Gastroesophageal sphincter (tissue), 4 donors: ENCODE measurements at regions not wholly inside any gene's neighbourhood (a gene's known extent, or its start where the extent isn't known, plus 50 kb on each side); places are given as distances from the start of the nearest gene placed in this dataset.
"Not testable (repeated sequence)": the region's sequence is repeated elsewhere in the genome, so short reads cannot be mapped to it uniquely, and the experiment has no call there.

Experiments used
- ATAC-seq: fragments of 150-250 bp; one replicate; pipeline ENCODE4 v1.9.1; 2016; ENCODE audit warnings: mild to moderate bottlenecking, moderate library complexity
- H3K27ac ChIP-seq, 4 donors: fragments of 200-600 bp; sonication (generic) in 3 of 4; 1 replicate in 3 of 4; 2 replicates in 1 of 4; pipeline ENCODE4 v1.5.1; 2016 to 2019
- H3K27me3 ChIP-seq: fragments of 200-600 bp; sonication (generic); one replicate; pipeline ENCODE4 v1.5.1; 2019
- H3K36me3 ChIP-seq, 2 donors: fragments of 200-600 bp; sonication (generic); one replicate each; pipeline ENCODE4 v1.5.1; 2019; ENCODE audit warnings: control low read depth in 1 of 2
- H3K4me1 ChIP-seq, 3 donors: fragments of 200-600 bp; sonication (generic); 1 replicate in 2 of 3; 2 replicates in 1 of 3; pipeline ENCODE4 v1.5.1; 2016 to 2019; ENCODE audit warnings: control low read depth in 2 of 3
- H3K4me3 ChIP-seq, 2 donors: fragments of 200-600 bp; sonication (generic); one replicate each; pipeline ENCODE4 v1.5.1; 2019; ENCODE audit warnings: mild to moderate bottlenecking in 1 of 2, moderate library complexity in 1 of 2
- H3K9me3 ChIP-seq, 3 donors: fragments of 200-600 bp; sonication (generic); one replicate each; pipeline ENCODE4 v1.5.1; 2017 to 2019; ENCODE audit warnings: control low read depth in 2 of 3
- WGBS, 2 donors: methylation state at CpG; one replicate each; pipeline ENCODE4 v1.1.5; 2018; ENCODE audit warnings: low coverage in 1 of 2; 5-methylcytosine and 5-hydroxymethylcytosine counted together

DNA sequence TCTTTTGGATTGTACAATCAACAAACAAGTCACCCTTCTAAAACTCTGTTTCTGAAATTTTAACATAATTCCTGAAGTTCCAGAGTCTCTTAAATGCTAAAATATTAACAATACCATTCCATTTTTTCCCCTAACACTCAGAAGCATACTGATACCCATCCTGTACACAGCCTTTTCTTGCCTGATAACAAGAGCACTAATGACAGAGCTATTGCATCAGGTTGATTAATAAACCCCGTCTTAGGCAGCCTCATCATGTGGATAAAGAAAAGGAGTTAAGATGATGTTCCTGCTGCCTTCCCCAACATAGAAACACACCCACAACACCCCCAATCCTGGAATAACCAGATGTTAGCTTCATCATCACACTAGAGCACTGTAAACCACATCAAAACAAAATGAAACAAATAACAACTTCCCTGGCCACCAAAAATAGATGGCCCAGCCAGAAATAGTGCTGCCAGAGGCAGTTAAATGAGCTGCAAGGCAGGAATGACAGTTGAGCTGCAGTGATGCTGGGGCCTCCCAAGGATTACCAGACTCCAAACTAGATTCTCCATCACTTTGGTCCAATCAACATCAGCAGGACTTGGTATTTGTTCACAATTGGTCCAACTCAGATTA lies 93.8 kb upstream of the NBPF26 start:
- not testable (repeated sequence) for H3K9me3 ChIP-seq, H3K27ac ChIP-seq, H3K27me3 ChIP-seq, H3K4me3 ChIP-seq, H3K4me1 ChIP-seq, H3K36me3 ChIP-seq, ATAC-seq
- WGBS, 2 donors, result no CpG with 5 or more reads among the region's 1 CpG

DNA sequence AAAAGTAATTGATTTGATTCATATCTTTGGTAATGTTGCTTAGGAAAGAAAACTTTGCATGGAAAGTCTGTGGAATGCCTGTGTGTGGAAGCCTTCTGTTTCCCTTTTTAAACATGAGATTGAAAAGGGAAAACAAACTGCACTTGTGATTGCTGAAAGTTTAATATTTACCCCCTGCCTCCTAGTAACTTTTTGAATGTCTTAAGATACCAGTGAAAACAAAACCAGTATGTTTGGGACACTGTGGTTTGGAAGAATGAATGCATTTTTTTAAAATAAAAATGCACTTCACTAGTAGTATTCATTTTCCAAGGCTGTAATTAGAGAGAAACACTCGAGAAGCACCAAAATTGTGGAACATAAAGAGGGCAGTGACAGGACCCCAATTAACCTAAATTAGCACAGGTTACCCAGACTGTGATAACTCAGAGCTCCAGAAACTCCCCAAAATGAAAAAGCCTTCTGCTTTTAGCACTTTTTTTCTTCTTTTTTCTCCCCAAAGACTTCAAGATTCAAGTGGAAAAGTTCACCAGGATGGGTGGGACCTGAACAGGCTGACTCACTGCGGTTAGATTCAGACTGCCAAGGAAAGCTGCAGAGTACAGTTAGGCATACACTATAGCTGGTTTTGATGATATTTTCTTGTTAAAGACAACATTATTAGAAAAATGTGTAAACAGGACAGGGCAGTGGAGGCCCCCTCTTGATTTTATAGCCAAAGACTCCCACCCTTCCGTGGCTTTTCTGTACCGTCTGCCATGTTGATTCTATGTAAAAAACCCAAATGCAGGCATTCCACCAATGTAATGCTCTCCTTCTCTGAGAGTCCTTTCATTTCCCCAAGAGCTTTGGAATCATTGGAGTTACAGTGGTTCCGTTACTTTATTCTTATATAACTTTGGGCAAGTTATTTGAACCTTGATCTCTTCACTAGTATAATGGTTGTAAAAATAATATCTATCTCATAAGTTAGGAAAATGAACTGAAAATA lies 88.6 kb upstream of the NBPF26 start:
- H3K36me3 ChIP-seq, H3K4me3 ChIP-seq, H3K27me3 ChIP-seq, H3K4me1 ChIP-seq, H3K27ac ChIP-seq, H3K9me3 ChIP-seq: not testable (repeated sequence)
- ATAC-seq, result peak; percentile 60
- no CpG with 5 or more reads among the region's 5 CpGs for WGBS, 2 donors

- not testable (repeated sequence) for H3K4me3 ChIP-seq, H3K9me3 ChIP-seq, ATAC-seq, H3K27ac ChIP-seq, H3K4me1 ChIP-seq, H3K36me3 ChIP-seq, H3K27me3 ChIP-seq
- no CpG with 5 or more reads among the region's 4 CpGs for WGBS, 2 donors
These were observed 83.3 kb upstream of the NBPF26 start for GRCh38 chr1:120640261-120641013.

- ATAC-seq, H3K4me3 ChIP-seq, H3K36me3 ChIP-seq, H3K27me3 ChIP-seq, H3K27ac ChIP-seq, H3K4me1 ChIP-seq, H3K9me3 ChIP-seq: not testable (repeated sequence)
- no CpG with 5 or more reads among the region's 3 CpGs for WGBS, 2 donors
These were observed 82.8 kb upstream of the NBPF26 start for GRCh38 chr1:120641014-120641302.

DNA sequence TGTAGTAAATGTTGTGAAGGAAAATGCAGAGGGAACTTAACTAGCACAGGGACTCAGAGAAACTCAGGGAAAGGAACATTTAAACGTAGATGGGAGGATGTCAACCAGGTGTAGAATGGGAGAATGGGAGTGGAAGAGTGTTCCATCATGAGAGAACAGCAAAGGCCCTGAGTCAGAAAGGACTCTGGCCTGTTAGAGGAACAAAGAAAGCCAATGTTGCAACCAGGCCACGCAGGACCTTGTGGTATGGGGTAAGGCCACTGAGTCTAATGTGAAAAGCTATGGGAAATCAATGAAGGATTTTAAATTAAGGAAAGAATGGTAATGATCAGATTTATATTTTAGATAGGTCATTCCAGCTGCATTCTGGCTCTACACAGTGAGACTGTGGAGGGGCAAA lies 76.6 kb upstream of the NBPF26 start:
- not testable (repeated sequence) for ATAC-seq, H3K27me3 ChIP-seq, H3K4me1 ChIP-seq, H3K36me3 ChIP-seq, H3K27ac ChIP-seq, H3K4me3 ChIP-seq, H3K9me3 ChIP-seq
- WGBS, 2 donors, result no CpG with 5 or more reads among the region's 2 CpGs

- not testable (repeated sequence) for H3K27ac ChIP-seq, H3K4me3 ChIP-seq, H3K36me3 ChIP-seq, H3K27me3 ChIP-seq, H3K4me1 ChIP-seq, ATAC-seq, H3K9me3 ChIP-seq
- no CpG with 5 or more reads among the region's 7 CpGs for WGBS, 2 donors
These were observed 74.7 kb upstream of the NBPF26 start for GRCh38 chr1:120648915-120649623.

- ATAC-seq, result not testable (repeated sequence)
These were observed 74.0 kb upstream of the NBPF26 start for GRCh38 chr1:120649730-120650129.

DNA sequence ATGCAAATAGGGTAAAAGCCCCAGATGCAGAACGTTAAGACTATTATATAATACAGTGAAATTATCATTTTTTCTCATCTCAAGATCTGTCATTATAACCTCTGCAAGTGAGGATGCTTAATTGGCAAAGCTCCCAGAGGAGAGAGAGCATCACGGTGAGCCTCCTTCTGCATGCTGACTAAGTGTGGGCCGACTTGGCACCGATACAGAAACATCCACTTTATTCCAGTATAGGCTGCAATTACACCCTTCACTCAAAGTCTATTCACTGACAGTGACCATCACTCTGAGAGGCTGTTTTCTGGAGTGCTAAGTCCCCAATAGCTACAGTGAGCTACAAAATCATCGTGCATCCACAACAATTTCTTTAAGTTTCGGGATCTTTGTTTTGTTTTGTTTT lies 69.6 kb upstream of the NBPF26 start:
- H3K9me3 ChIP-seq, ATAC-seq, H3K36me3 ChIP-seq, H3K27ac ChIP-seq, H3K4me1 ChIP-seq, H3K4me3 ChIP-seq, H3K27me3 ChIP-seq: not testable (repeated sequence)
- whole genome bisulfite sequencing, 2 donors, result no CpG with 5 or more reads among the region's 6 CpGs

More at GRCh38 chr1:120649730-120650129, 74.0 kb upstream of the NBPF26 start:
- H3K27ac ChIP-seq, H3K4me3 ChIP-seq, H3K9me3 ChIP-seq, H3K36me3 ChIP-seq, H3K27me3 ChIP-seq, H3K4me1 ChIP-seq: not testable (repeated sequence)
- no CpG with 5 or more reads among the region's 2 CpGs for WGBS, 2 donors

GRCh38 chr1:120655394-120655793 lies 68.4 kb upstream of the NBPF26 start:
- not testable (repeated sequence) for ATAC-seq, H3K4me3 ChIP-seq

GRCh38 chr1:120656116-120656515 lies 67.6 kb upstream of the NBPF26 start:
- H3K4me3 ChIP-seq, ATAC-seq, H3K27me3 ChIP-seq, H3K36me3 ChIP-seq, H3K4me1 ChIP-seq, H3K27ac ChIP-seq, H3K9me3 ChIP-seq: not testable (repeated sequence)
- WGBS, 2 donors, result no CpG with 5 or more reads among the region's 5 CpGs

More at GRCh38 chr1:120655394-120655793, 68.4 kb upstream of the NBPF26 start:
- not testable (repeated sequence) for H3K27me3 ChIP-seq, H3K36me3 ChIP-seq, H3K9me3 ChIP-seq, H3K4me1 ChIP-seq, H3K27ac ChIP-seq
- WGBS, 2 donors, result no CpG with 5 or more reads among the region's 8 CpGs

DNA sequence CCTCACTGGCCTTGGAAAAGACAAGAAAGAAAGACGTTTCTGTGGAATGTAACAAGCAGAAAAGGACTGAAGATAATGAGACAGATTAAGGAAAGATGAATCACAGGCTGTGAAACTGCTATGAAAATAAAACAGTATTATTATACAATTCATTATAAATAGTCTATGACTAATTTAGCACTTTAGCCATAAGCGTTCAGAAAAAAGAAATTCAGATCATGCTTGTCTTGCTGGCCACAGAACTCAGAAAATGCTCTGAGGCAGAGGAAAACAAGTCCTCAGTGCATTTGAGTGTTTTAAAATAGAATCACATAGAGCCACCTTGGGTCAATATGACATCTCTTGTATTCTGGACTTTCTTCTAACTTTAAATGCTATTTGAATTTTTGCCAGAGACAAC lies 65.9 kb upstream of the NBPF26 start:
- peak; percentile 84 for ATAC-seq
- not testable (repeated sequence) for H3K4me1 ChIP-seq, H3K36me3 ChIP-seq, H3K4me3 ChIP-seq, H3K9me3 ChIP-seq, H3K27ac ChIP-seq, H3K27me3 ChIP-seq
- no CpG with 5 or more reads among the region's 2 CpGs for WGBS, 2 donors

DNA sequence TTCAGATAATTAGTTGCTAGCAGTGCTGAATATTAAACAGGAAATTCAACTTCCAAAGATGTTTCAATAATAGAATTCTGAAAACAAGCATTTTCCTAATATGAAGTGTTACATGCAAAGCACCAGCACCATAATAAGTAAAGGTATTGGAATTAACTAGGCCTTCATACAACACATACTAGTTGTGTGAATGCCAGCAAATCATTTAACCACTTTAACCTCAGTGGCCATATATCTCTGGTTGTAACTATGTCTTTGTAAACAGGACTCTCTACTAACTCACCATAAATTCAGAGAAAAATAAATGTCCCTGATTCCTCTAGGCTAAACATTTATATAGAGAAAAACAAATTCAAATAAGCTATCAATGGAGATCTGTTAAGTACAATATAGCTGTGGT lies 65.1 kb upstream of the NBPF26 start:
- H3K9me3 ChIP-seq, H3K4me3 ChIP-seq, H3K27ac ChIP-seq, H3K27me3 ChIP-seq, H3K4me1 ChIP-seq, H3K36me3 ChIP-seq, ATAC-seq: not testable (repeated sequence)

DNA sequence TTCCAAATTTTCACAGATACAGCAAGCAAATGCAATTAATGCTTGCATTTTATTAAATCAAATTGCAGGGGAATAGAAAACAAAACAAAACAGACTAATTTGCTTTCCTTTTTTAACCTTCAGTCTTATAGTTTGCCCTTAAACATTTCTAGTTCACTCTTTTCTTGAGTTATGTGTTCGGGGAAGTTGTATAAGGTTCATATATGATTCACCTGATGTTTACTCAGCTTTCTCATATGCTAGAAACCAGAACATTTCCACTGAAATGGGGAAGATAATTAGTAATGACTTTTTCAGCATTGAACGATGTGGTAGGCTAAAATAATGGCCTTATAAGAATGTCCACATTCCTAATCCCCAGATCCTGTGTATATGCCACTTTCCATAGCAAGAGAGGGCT lies 64.6 kb upstream of the NBPF26 start:
- H3K9me3 ChIP-seq, H3K4me1 ChIP-seq, H3K27me3 ChIP-seq, ATAC-seq, H3K27ac ChIP-seq, H3K36me3 ChIP-seq, H3K4me3 ChIP-seq: not testable (repeated sequence)
- no CpG with 5 or more reads among the region's 2 CpGs for WGBS, 2 donors
